ENCODE measurements at regions not wholly inside any gene's neighbourhood (a gene's known extent, or its start where the extent isn't known, plus 50 kb on each side); places are given as distances from the start of the nearest gene placed in this dataset.

DNA sequence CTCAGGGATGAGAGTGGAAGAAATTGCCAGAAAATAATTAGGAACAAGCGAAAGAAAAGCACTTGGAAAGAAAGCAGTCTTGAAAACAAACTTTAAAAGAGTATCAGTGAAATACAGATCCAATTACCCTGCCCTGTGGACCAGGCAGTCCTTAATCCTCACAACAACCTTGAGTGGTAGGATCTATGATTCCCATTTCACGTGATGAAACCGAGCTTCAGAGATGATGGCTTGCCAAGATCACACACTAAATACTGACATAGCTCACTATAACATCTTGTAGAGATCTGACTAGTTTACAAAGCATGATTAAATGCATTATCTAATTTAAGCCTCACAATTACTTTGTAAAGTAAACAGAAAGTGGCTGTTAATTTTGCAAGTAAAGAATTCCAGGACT, 55.5 kb upstream of the ABCA1 start:
- Histone ChIP-seq H3K9me2 (replicated peaks; ENCODE audit: insufficient read depth) (no peaks in the 10 kb centered on the region), H2AFZ (no peak overlapping the region), H3K4me3 (no peak overlapping the region), H3K79me2 (no peaks in the 10 kb centered on the region), H3K4me1 (ENCODE audit: insufficient read depth) (no peaks in the 10 kb centered on the region), H3K27me3 (no peaks in the 10 kb centered on the region), H4K20me1 (ENCODE audit: insufficient read depth, poor library complexity, severe bottlenecking) (no peaks in the 10 kb centered on the region), H3K27ac (no peak overlapping the region), H3K36me3 (replicated peaks; ENCODE audit: insufficient read depth, low read depth) (no peaks in the 10 kb centered on the region), H3K9me3 (ENCODE audit: low read depth) (no peaks in the 10 kb centered on the region), H3K4me2 (no peak overlapping the region)
- no peak for TF ChIP-seq EZH2phosphoT487 (IDR thresholded peaks at IDR 0.05; ENCODE audit: low read depth, severe bottlenecking, unreplicated experiment)
- no peak for TF ChIP-seq EZH2 (IDR thresholded peaks at IDR 0.05; ENCODE audit: borderline replicate concordance)
- WGBS (ENCODE audit: low lambda C conversion rate, missing lambda C conversion rate) = 72% methylated on average over 3 of the region's 3 CpGs
- no peak for DNase-seq (ENCODE audit: low spot score)

DNA sequence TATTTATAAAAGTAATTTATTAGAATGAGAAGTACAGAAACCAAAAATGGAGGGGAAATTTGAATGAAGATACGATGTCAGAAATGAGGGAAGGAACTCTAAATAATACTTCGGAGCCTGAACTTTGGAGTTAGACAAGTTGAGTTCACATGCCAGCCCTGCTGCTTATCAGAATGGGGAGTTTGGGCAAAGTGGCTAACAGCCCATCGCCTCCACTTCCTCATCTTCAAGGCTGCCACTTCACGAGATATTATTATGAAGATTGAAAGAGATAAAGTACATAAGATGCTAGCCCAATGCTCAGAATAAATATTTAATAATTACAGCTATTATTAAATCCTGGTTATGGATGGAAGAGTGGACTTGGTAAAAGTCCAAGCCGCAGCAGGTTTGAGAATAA, 56.2 kb upstream of the ABCA1 start:
- no peaks in the 10 kb centered on the region for H3K79me2 ChIP-seq
- TF ChIP-seq EZH2 (IDR thresholded peaks at IDR 0.05; ENCODE audit: borderline replicate concordance) (no peak), EZH2phosphoT487 (IDR thresholded peaks at IDR 0.05; ENCODE audit: low read depth, severe bottlenecking, unreplicated experiment) (no peak)
- TF ChIP-seq, protein P1, sequence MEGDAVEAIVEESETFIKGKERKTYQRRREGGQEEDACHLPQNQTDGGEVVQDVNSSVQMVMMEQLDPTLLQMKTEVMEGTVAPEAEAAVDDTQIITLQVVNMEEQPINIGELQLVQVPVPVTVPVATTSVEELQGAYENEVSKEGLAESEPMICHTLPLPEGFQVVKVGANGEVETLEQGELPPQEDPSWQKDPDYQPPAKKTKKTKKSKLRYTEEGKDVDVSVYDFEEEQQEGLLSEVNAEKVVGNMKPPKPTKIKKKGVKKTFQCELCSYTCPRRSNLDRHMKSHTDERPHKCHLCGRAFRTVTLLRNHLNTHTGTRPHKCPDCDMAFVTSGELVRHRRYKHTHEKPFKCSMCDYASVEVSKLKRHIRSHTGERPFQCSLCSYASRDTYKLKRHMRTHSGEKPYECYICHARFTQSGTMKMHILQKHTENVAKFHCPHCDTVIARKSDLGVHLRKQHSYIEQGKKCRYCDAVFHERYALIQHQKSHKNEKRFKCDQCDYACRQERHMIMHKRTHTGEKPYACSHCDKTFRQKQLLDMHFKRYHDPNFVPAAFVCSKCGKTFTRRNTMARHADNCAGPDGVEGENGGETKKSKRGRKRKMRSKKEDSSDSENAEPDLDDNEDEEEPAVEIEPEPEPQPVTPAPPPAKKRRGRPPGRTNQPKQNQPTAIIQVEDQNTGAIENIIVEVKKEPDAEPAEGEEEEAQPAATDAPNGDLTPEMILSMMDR (IDR thresholded peaks at IDR 0.05; ENCODE audit: poor library complexity) = no peak
- no peak overlapping the region for H3K4me2 ChIP-seq
- H3K4me1 ChIP-seq (ENCODE audit: insufficient read depth) = no peaks in the 10 kb centered on the region
- no peaks in the 10 kb centered on the region for H3K9me3 ChIP-seq (ENCODE audit: low read depth)
- H2AFZ ChIP-seq = no peak overlapping the region
- no peaks in the 10 kb centered on the region for H3K27me3 ChIP-seq
- no peaks in the 10 kb centered on the region for H3K9me2 ChIP-seq (replicated peaks; ENCODE audit: insufficient read depth)
- H3K36me3 ChIP-seq (replicated peaks; ENCODE audit: insufficient read depth, low read depth) = no peaks in the 10 kb centered on the region
- H3K4me3 ChIP-seq = no peak overlapping the region
- H4K20me1 ChIP-seq (ENCODE audit: insufficient read depth, poor library complexity, severe bottlenecking) = no peaks in the 10 kb centered on the region
- no peak overlapping the region for H3K27ac ChIP-seq
- WGBS (ENCODE audit: low lambda C conversion rate, missing lambda C conversion rate) = 92% methylated on average over 5 of the region's 5 CpGs
- DNase-seq (ENCODE audit: low spot score) = no peak

DNA sequence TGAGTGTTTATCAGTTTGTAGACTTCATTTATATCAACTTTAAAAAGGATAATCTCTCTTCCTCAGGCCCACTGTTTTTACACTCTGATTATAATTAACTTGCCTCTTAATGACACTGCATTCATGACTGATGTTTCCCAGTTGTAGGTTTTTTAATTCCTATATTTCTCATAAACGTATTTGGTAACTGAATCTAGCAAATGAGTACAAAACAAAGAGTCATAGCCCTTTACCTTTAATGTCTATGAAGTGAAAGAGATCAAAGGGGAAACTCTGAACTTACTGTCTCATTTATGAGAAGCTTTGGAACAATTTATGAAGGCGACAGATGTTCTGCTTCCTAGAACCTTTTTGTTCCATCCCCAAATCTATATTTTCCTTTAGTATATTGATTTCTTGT, 56.6 kb upstream of the ABCA1 start:
- no peaks in the 10 kb centered on the region for H3K9me2 ChIP-seq (replicated peaks; ENCODE audit: insufficient read depth)
- no peaks in the 10 kb centered on the region for H3K27me3 ChIP-seq
- H3K4me3 ChIP-seq = no peak overlapping the region
- no peak overlapping the region for H2AFZ ChIP-seq
- H3K36me3 ChIP-seq (replicated peaks; ENCODE audit: insufficient read depth, low read depth) = no peaks in the 10 kb centered on the region
- H3K27ac ChIP-seq = no peak overlapping the region
- H3K9me3 ChIP-seq (ENCODE audit: low read depth) = no peaks in the 10 kb centered on the region
- no peak overlapping the region for H3K4me2 ChIP-seq
- no peaks in the 10 kb centered on the region for H3K4me1 ChIP-seq (ENCODE audit: insufficient read depth)
- no peak for TF ChIP-seq EZH2phosphoT487 (IDR thresholded peaks at IDR 0.05; ENCODE audit: low read depth, severe bottlenecking, unreplicated experiment)
- TF ChIP-seq EZH2 (IDR thresholded peaks at IDR 0.05; ENCODE audit: borderline replicate concordance) = no peak
- TF ChIP-seq, protein P1 (IDR thresholded peaks at IDR 0.05; ENCODE audit: poor library complexity) = no peak
- WGBS (ENCODE audit: low lambda C conversion rate, missing lambda C conversion rate) = 70% methylated on average over 2 of the region's 2 CpGs
- no peak for DNase-seq (ENCODE audit: low spot score)
- no peaks in the 10 kb centered on the region for H3K79me2 ChIP-seq
- no peaks in the 10 kb centered on the region for H4K20me1 ChIP-seq (ENCODE audit: insufficient read depth, poor library complexity, severe bottlenecking)

- H2AFZ ChIP-seq = no peak overlapping the region
- H3K79me2 ChIP-seq = no peaks in the 10 kb centered on the region
- no peaks in the 10 kb centered on the region for H3K36me3 ChIP-seq (replicated peaks; ENCODE audit: insufficient read depth, low read depth)
- H4K20me1 ChIP-seq (ENCODE audit: insufficient read depth, poor library complexity, severe bottlenecking) = no peaks in the 10 kb centered on the region
- no peaks in the 10 kb centered on the region for H3K9me2 ChIP-seq (replicated peaks; ENCODE audit: insufficient read depth)
- H3K27me3 ChIP-seq = no peaks in the 10 kb centered on the region
- WGBS (ENCODE audit: low lambda C conversion rate, missing lambda C conversion rate) = 58% methylated on average over 2 of the region's 2 CpGs
- H3K27ac ChIP-seq = no peak overlapping the region
- H3K4me3 ChIP-seq = no peak overlapping the region
- no peak overlapping the region for H3K4me2 ChIP-seq
- TF ChIP-seq EZH2 (IDR thresholded peaks at IDR 0.05; ENCODE audit: borderline replicate concordance) = no peak
- no peak for TF ChIP-seq EZH2phosphoT487 (IDR thresholded peaks at IDR 0.05; ENCODE audit: low read depth, severe bottlenecking, unreplicated experiment)
- TF ChIP-seq, protein P1 (IDR thresholded peaks at IDR 0.05; ENCODE audit: poor library complexity) = no peak
- H3K9me3 ChIP-seq (ENCODE audit: low read depth) = no peaks in the 10 kb centered on the region
- no peak for DNase-seq (ENCODE audit: low spot score)
- H3K4me1 ChIP-seq (ENCODE audit: insufficient read depth) = no peaks in the 10 kb centered on the region
Observed at GRCh38 chr9:104984948-104985347, 57.0 kb upstream of the ABCA1 start.
